WTC11 (cell line): ENCODE measurements at regions not wholly inside any gene's neighbourhood (a gene's known extent, or its start where the extent isn't known, plus 50 kb on each side); places are given as distances from the start of the nearest gene placed in this dataset.

ENCODE experiments used
- ATAC-seq: fragments of 200-7000 bp; cut with Tn5 transposase; 2 replicates; pipeline ENCODE4 v1.10.0; 2021; ENCODE audit warnings: mild to moderate bottlenecking, moderate library complexity
- CTCF ChIA-PET: fragments of 300-600 bp; sonication (Branson Sonifier 250); formaldehyde crosslinking; loops from one replicate; lab custom pipeline; 2021; ENCODE audit warnings: antibody characterized with exemption; lab: Charles Lee
- POLR2A ChIA-PET: fragments of 350-600 bp; sonication (Branson Sonifier 250); formaldehyde crosslinking; loops from one replicate; lab custom pipeline; 2021; ENCODE audit warnings: antibody characterized with exemption; lab: Charles Lee
- DNase-seq: peaks from one replicate; pipeline ENCODE4 v3.0.0; 2021; ENCODE audit warnings: low spot score
- H3K27ac Mint-ChIP-seq: 2 replicates; pipeline ENCODE4 v1.8.0; 2021; ENCODE audit warnings: mixed read lengths
- H3K27me3 Mint-ChIP-seq: 2 replicates; pipeline ENCODE4 v1.8.0; 2021; ENCODE audit warnings: low read depth, mild to moderate bottlenecking, moderate library complexity, mixed read lengths
- H3K36me3 Mint-ChIP-seq: 2 replicates; pipeline ENCODE4 v1.8.0; 2021; ENCODE audit warnings: mixed read lengths
- H3K4me1 Mint-ChIP-seq: 2 replicates; pipeline ENCODE4 v1.8.0; 2022; ENCODE audit warnings: mixed read lengths
- H3K4me3 Mint-ChIP-seq: 2 replicates; pipeline ENCODE4 v1.8.0; 2021; ENCODE audit warnings: mild to moderate bottlenecking, moderate library complexity, mixed read lengths
- H3K9me3 Mint-ChIP-seq: 2 replicates; pipeline ENCODE4 v1.8.0; 2021; ENCODE audit warnings: mixed read lengths
- ATF2 ChIP-seq: sonication (generic); formaldehyde crosslinking; IDR thresholded peaks from 2 replicates; pipeline ENCODE4 v1.8.1; 2022; ENCODE audit warnings: low read depth, missing genetic modification reagents, borderline replicate concordance
- CREM ChIP-seq: sonication (generic); formaldehyde crosslinking; IDR thresholded peaks from 2 replicates; pipeline ENCODE4 v1.8.1; 2022; ENCODE audit warnings: mild to moderate bottlenecking, missing genetic modification reagents, moderate library complexity
- ELF4 ChIP-seq: sonication (generic); formaldehyde crosslinking; IDR thresholded peaks from 2 replicates; pipeline ENCODE4 v1.8.1; 2022; ENCODE audit warnings: low read depth, mild to moderate bottlenecking, moderate library complexity, missing genetic modification reagents
- ETV6 ChIP-seq: sonication (generic); formaldehyde crosslinking; IDR thresholded peaks from 2 replicates; pipeline ENCODE4 v1.8.1; 2022; ENCODE audit warnings: mild to moderate bottlenecking, missing genetic modification reagents
- HMGA2 ChIP-seq: fragments of 250-450 bp; sonication (Bioruptor Pico); IDR thresholded peaks from 2 replicates; pipeline ENCODE4 v1.4.0; 2021; ENCODE audit warnings: mild to moderate bottlenecking, moderate library complexity
- IRF2 ChIP-seq: sonication (generic); formaldehyde crosslinking; IDR thresholded peaks from 2 replicates; pipeline ENCODE4 v1.8.0; 2022; ENCODE audit warnings: low read depth, missing genetic modification reagents, borderline replicate concordance
- JUN ChIP-seq: sonication (generic); formaldehyde crosslinking; IDR thresholded peaks from 2 replicates; pipeline ENCODE4 v1.8.0; 2023; ENCODE audit warnings: mild to moderate bottlenecking, missing genetic modification reagents
- MXD4 ChIP-seq: fragments of 250-450 bp; sonication (Bioruptor Pico); IDR thresholded peaks from 2 replicates; pipeline ENCODE4 v1.8.0; 2021; ENCODE audit warnings: mild to moderate bottlenecking, moderate library complexity, borderline replicate concordance
- MYBL2 ChIP-seq: sonication (generic); formaldehyde crosslinking; IDR thresholded peaks from 2 replicates; pipeline ENCODE4 v1.8.1; 2023; ENCODE audit warnings: mild to moderate bottlenecking, moderate library complexity, missing genetic modification reagents
- NFE2L1 ChIP-seq: sonication (generic); formaldehyde crosslinking; IDR thresholded peaks from 2 replicates; pipeline ENCODE4 v1.8.1; 2023; ENCODE audit warnings: missing genetic modification reagents
- NR2C2 ChIP-seq: sonication (generic); formaldehyde crosslinking; IDR thresholded peaks from 2 replicates; pipeline ENCODE4 v1.8.0; 2022; ENCODE audit warnings: mild to moderate bottlenecking, missing genetic modification reagents
- TEAD4 ChIP-seq: sonication (generic); formaldehyde crosslinking; IDR thresholded peaks from 2 replicates; pipeline ENCODE4 v1.8.0; 2022; ENCODE audit warnings: mild to moderate bottlenecking, missing genetic modification reagents
- USF1 ChIP-seq: sonication (generic); formaldehyde crosslinking; IDR thresholded peaks from 2 replicates; pipeline ENCODE4 v1.8.0; 2022; ENCODE audit warnings: mild to moderate bottlenecking, missing genetic modification reagents
- USF2 ChIP-seq: sonication (generic); formaldehyde crosslinking; IDR thresholded peaks from 2 replicates; pipeline ENCODE4 v1.8.1; 2023; ENCODE audit warnings: mild to moderate bottlenecking, missing genetic modification reagents, moderate library complexity
- ZBTB21 ChIP-seq: sonication (generic); formaldehyde crosslinking; IDR thresholded peaks from 2 replicates; pipeline ENCODE4 v1.8.1; 2023; ENCODE audit warnings: mild to moderate bottlenecking, missing genetic modification reagents, borderline replicate concordance
- ZNF396 ChIP-seq: fragments of 250-450 bp; sonication (Bioruptor Pico); IDR thresholded peaks from 2 replicates; pipeline ENCODE4 v1.8.0; 2021; ENCODE audit warnings: mild to moderate bottlenecking, moderate library complexity, borderline replicate concordance
- TF ChIP-seq, protein P1 (sequence below): sonication (generic); formaldehyde crosslinking; conservative IDR thresholded peaks from 2 replicates; pipeline ENCODE4 v1.8.1; 2022; ENCODE audit warnings: mild to moderate bottlenecking, missing genetic modification reagents
- TF ChIP-seq, protein P2 (sequence below): fragments of 250-450 bp; sonication (Bioruptor Pico); IDR thresholded peaks from 2 replicates; pipeline ENCODE4 v1.9.0; 2021; ENCODE audit warnings: mild to moderate bottlenecking, borderline replicate concordance
- TF ChIP-seq, protein P3 (sequence below): fragments of 250-450 bp; sonication (Bioruptor Pico); IDR thresholded peaks from 2 replicates; pipeline ENCODE4 v1.9.0; 2021; ENCODE audit warnings: mild to moderate bottlenecking
- TF ChIP-seq, protein P4 (sequence below): fragments of 250-450 bp; sonication (Bioruptor Pico); IDR thresholded peaks from 2 replicates; pipeline ENCODE4 v2.1.2; 2022; ENCODE audit warnings: mild to moderate bottlenecking, moderate library complexity

- TF ChIP-seq, protein P1, sequence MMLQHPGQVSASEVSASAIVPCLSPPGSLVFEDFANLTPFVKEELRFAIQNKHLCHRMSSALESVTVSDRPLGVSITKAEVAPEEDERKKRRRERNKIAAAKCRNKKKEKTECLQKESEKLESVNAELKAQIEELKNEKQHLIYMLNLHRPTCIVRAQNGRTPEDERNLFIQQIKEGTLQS (CRISPR knock-in tag) = no peak
- TF ChIP-seq CREM (CRISPR knock-in tag) (no peak), HMGA2 (CRISPR knock-in tag) (no peak), IRF2 (CRISPR knock-in tag) (no peak), TEAD4 (CRISPR knock-in tag) (no peak)
- TF ChIP-seq, protein P2, sequence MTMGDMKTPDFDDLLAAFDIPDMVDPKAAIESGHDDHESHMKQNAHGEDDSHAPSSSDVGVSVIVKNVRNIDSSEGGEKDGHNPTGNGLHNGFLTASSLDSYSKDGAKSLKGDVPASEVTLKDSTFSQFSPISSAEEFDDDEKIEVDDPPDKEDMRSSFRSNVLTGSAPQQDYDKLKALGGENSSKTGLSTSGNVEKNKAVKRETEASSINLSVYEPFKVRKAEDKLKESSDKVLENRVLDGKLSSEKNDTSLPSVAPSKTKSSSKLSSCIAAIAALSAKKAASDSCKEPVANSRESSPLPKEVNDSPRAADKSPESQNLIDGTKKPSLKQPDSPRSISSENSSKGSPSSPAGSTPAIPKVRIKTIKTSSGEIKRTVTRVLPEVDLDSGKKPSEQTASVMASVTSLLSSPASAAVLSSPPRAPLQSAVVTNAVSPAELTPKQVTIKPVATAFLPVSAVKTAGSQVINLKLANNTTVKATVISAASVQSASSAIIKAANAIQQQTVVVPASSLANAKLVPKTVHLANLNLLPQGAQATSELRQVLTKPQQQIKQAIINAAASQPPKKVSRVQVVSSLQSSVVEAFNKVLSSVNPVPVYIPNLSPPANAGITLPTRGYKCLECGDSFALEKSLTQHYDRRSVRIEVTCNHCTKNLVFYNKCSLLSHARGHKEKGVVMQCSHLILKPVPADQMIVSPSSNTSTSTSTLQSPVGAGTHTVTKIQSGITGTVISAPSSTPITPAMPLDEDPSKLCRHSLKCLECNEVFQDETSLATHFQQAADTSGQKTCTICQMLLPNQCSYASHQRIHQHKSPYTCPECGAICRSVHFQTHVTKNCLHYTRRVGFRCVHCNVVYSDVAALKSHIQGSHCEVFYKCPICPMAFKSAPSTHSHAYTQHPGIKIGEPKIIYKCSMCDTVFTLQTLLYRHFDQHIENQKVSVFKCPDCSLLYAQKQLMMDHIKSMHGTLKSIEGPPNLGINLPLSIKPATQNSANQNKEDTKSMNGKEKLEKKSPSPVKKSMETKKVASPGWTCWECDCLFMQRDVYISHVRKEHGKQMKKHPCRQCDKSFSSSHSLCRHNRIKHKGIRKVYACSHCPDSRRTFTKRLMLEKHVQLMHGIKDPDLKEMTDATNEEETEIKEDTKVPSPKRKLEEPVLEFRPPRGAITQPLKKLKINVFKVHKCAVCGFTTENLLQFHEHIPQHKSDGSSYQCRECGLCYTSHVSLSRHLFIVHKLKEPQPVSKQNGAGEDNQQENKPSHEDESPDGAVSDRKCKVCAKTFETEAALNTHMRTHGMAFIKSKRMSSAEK (CRISPR knock-in tag) = no peak
- TF ChIP-seq, all 79 proteins: peak for 0
- Mint-ChIP-seq H3K4me1 (peaks cover 35% of the 10 kb centered on the region), H3K36me3 (no peaks in the 10 kb centered on the region), H3K27ac (no peak overlapping the region), H3K9me3 (no peaks in the 10 kb centered on the region), H3K27me3 (no peaks in the 10 kb centered on the region; the same call in 1 of the 2 replicates), H3K4me3 (no peak overlapping the region)
- ChIA-PET CTCF (interaction anchor here (1.1 kb wide), 1 partner anchor 10 kb away, joined by 3 read pairs; no protein-coding TSS in a partner anchor), POLR2A (interaction anchor here (1.1 kb wide), 1 partner anchor 59 kb away, joined by 3 read pairs; no protein-coding TSS in a partner anchor)
- no peak for DNase-seq
- ATAC-seq = no peak
Observed at GRCh38 chr20:57769756-57770155, 59.9 kb upstream of the PMEPA1 start.

DNA sequence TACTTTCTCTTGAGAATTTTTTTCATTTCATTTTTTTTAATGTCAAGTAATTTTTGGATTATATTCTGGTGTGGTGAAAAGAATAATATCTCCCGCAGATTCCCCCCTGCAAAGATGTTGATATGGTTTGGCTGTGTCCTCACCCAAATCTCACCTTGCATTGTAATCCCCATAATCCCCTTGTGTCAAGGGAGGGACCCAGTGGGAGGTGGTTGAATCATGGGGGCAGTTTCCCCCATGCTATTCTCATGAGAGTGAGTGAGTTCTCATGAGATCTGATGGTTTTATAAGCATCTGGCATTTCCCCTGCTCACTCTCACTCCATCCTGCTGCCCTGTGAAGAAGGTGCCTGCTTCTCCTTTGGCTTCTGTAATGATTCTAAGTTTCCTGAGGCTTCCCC, 58.7 kb upstream of the PMEPA1 start:
- Mint-ChIP-seq H3K4me1 (peaks cover 34% of the 10 kb centered on the region), H3K27me3 (no peaks in the 10 kb centered on the region; the same call in 1 of the 2 replicates), H3K36me3 (no peaks in the 10 kb centered on the region), H3K27ac (no peak overlapping the region)
- POLR2A ChIA-PET = no interaction called here
- CTCF ChIA-PET = no interaction called here
- no peak for DNase-seq
- TF ChIP-seq MYBL2 (no peak), ZNF396 (CRISPR knock-in tag) (no peak)
- TF ChIP-seq, protein P3, sequence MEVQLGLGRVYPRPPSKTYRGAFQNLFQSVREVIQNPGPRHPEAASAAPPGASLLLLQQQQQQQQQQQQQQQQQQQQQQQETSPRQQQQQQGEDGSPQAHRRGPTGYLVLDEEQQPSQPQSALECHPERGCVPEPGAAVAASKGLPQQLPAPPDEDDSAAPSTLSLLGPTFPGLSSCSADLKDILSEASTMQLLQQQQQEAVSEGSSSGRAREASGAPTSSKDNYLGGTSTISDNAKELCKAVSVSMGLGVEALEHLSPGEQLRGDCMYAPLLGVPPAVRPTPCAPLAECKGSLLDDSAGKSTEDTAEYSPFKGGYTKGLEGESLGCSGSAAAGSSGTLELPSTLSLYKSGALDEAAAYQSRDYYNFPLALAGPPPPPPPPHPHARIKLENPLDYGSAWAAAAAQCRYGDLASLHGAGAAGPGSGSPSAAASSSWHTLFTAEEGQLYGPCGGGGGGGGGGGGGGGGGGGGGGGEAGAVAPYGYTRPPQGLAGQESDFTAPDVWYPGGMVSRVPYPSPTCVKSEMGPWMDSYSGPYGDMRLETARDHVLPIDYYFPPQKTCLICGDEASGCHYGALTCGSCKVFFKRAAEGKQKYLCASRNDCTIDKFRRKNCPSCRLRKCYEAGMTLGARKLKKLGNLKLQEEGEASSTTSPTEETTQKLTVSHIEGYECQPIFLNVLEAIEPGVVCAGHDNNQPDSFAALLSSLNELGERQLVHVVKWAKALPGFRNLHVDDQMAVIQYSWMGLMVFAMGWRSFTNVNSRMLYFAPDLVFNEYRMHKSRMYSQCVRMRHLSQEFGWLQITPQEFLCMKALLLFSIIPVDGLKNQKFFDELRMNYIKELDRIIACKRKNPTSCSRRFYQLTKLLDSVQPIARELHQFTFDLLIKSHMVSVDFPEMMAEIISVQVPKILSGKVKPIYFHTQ = no peak
- TF ChIP-seq, all 79 proteins: peak for 0
- Mint-ChIP-seq H3K4me3 (no peak overlapping the region), H3K9me3 (no peaks in the 10 kb centered on the region)
- no peak for ATAC-seq

- Mint-ChIP-seq H3K27me3 (peaks cover 1% of the 10 kb centered on the region; the same call in 1 of the 2 replicates), H3K4me1 (peaks cover 23% of the 10 kb centered on the region), H3K9me3 (no peaks in the 10 kb centered on the region), H3K36me3 (no peaks in the 10 kb centered on the region), H3K27ac (no peak overlapping the region), H3K4me3 (no peak overlapping the region)
- ATAC-seq (no peak), DNase-seq (no peak)
- CTCF ChIA-PET = no interaction called here
- POLR2A ChIA-PET = no interaction called here
- no peak for TF ChIP-seq USF1 (CRISPR knock-in tag)
- no peak for TF ChIP-seq ATF2 (CRISPR knock-in tag)
- TF ChIP-seq ZBTB21 (CRISPR knock-in tag) = no peak
- TF ChIP-seq ELF4 (CRISPR knock-in tag) = no peak
- no peak for TF ChIP-seq ETV6
- no peak for TF ChIP-seq USF2
- TF ChIP-seq NFE2L1 = no peak
- TF ChIP-seq JUN (CRISPR knock-in tag) = no peak
- TF ChIP-seq IRF2 (CRISPR knock-in tag) = no peak
- TF ChIP-seq, protein P4, sequence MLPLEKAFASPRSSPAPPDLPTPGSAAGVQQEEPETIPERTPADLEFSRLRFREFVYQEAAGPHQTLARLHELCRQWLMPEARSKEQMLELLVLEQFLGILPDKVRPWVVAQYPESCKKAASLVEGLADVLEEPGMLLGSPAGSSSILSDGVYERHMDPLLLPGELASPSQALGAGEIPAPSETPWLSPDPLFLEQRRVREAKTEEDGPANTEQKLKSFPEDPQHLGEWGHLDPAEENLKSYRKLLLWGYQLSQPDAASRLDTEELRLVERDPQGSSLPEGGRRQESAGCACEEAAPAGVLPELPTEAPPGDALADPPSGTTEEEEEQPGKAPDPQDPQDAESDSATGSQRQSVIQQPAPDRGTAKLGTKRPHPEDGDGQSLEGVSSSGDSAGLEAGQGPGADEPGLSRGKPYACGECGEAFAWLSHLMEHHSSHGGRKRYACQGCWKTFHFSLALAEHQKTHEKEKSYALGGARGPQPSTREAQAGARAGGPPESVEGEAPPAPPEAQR (CRISPR knock-in tag) = no peak
- TF ChIP-seq MXD4 (CRISPR knock-in tag) = no peak
- no peak for TF ChIP-seq NR2C2
Observed at GRCh38 chr20:57767441-57767840, 57.6 kb upstream of the PMEPA1 start.
